Upper lobe of right lung (tissue), 1 donor: ENCODE measurements at regions not wholly inside any gene's neighbourhood (a gene's known extent, or its start where the extent isn't known, plus 50 kb on each side); places are given as distances from the start of the nearest gene placed in this dataset.
A peak's percentile ranks its signal among the peaks of the same experiment; 100 is the strongest.

Source experiments
- ATAC-seq: fragments of 200-7000 bp; cut with Tn5 transposase; one replicate; pipeline ENCODE4 v1.9.1; 2020; ENCODE audit warnings: mild to moderate bottlenecking, moderate library complexity
- DNase-seq: peaks from one replicate; pipeline ENCODE4 v3.0.0-alpha.2; 2020
- H3K27ac ChIP-seq: fragments of 200-600 bp; one replicate; pipeline ENCODE4 v1.8.0; 2022
- H3K27me3 ChIP-seq: fragments of 200-600 bp; one replicate; pipeline ENCODE4 v1.8.0; 2022; ENCODE audit warnings: mild to moderate bottlenecking
- H3K36me3 ChIP-seq: fragments of 200-600 bp; one replicate; pipeline ENCODE4 v1.8.0; 2022
- H3K4me1 ChIP-seq: fragments of 200-600 bp; one replicate; pipeline ENCODE4 v1.8.0; 2022
- H3K4me3 ChIP-seq: fragments of 200-600 bp; one replicate; pipeline ENCODE4 v1.8.0; 2022; ENCODE audit warnings: mild to moderate bottlenecking
- H3K9me3 ChIP-seq: fragments of 200-600 bp; one replicate; pipeline ENCODE4 v1.8.0; 2022
- CTCF ChIP-seq: fragments of 200-600 bp; IDR thresholded peaks from one replicate; pipeline ENCODE4 v1.8.0; 2022; ENCODE audit warnings: antibody characterized with exemption
- intact Hi-C: fragments of 100-400 bp; cut with DNase I; formaldehyde crosslinking; loops from one replicate; pipeline ENCODE4 v1.11.0; 2022
- donor health status: DM: no; HTN: yes; CAD: no; lungs with severe emphysema.

- ATAC-seq (no peak), DNase-seq (peak; percentile 49)
- H3K27me3 ChIP-seq: no peaks in the 10 kb centered on the region
- intact Hi-C loops: no loop called here
- no peak overlapping the region for H3K4me3 ChIP-seq
- H3K9me3 ChIP-seq: no peaks in the 10 kb centered on the region
- no peak overlapping the region for H3K27ac ChIP-seq
- no peaks in the 10 kb centered on the region for H3K36me3 ChIP-seq
- peaks cover 24% of the 10 kb centered on the region for H3K4me1 ChIP-seq
- no peak for TF ChIP-seq CTCF
Measured at GRCh38 chr5:172588380-172588779, 52.7 kb upstream of the NEURL1B start.

DNA sequence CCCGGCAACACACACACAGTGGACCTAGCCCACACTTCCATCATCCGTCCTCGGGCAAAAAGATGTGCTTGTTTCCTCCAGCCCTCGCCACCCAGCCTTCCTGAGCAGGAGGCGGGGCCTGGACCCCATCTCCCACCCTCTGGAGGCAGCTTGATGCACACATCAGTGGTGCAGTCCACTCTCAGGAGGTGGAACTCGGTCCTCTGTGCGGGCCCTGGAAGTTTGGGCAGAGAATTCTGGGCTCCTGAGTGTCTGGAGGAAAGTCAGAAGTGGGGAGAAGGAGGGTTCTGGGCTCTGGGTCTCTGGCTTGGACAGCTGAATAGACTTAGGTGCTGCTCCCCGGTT lies 54.0 kb upstream of the NEURL1B start:
- TF ChIP-seq CTCF: no peak
- H3K27me3 ChIP-seq: no peaks in the 10 kb centered on the region
- H3K27ac ChIP-seq: no peak overlapping the region
- ATAC-seq: no peak
- no peaks in the 10 kb centered on the region for H3K9me3 ChIP-seq
- H3K36me3 ChIP-seq: no peaks in the 10 kb centered on the region
- intact Hi-C loops: no loop called here
- DNase-seq: peak; percentile 39
- H3K4me1 ChIP-seq: peaks cover 27% of the 10 kb centered on the region
- H3K4me3 ChIP-seq: no peak overlapping the region

GRCh38 chr5:172586125-172587060 lies 54.7 kb upstream of the NEURL1B start:
- H3K9me3 ChIP-seq: no peaks in the 10 kb centered on the region
- no peak overlapping the region for H3K27ac ChIP-seq
- intact Hi-C loops: no loop called here
- DNase-seq (peak; percentile 48), ATAC-seq (no peak)
- H3K4me3 ChIP-seq: no peak overlapping the region
- peaks cover 27% of the 10 kb centered on the region for H3K4me1 ChIP-seq
- no peak for TF ChIP-seq CTCF
- H3K27me3 ChIP-seq: no peaks in the 10 kb centered on the region
- H3K36me3 ChIP-seq: no peaks in the 10 kb centered on the region

DNA sequence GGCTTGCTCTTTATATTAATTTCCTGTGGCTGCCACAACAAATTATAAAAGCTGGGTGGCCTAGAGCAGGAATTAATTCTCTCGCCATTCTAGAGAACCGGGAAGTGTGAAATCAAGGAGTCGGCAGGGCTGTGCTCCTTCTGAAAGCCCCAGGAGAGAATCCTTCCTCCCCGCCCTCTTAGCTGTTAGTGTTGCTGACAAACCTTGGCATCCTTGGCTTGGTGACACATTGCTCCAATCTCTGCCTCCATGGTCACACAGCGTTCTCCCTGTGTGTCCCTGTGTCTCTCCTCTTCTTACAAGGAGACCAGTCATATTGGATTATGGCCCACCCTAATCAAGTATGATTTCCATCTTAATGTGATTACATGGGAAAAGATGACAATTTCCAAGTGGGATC lies 55.9 kb upstream of the NEURL1B start:
- Histone ChIP-seq H3K27me3 (no peaks in the 10 kb centered on the region), H3K27ac (peak overlapping the region; percentile 79), H3K9me3 (no peaks in the 10 kb centered on the region), H3K4me1 (peaks cover 27% of the 10 kb centered on the region), H3K4me3 (no peak overlapping the region), H3K36me3 (no peaks in the 10 kb centered on the region)
- intact Hi-C loops: no loop called here
- ATAC-seq (no peak), DNase-seq (no peak)
- no peak for TF ChIP-seq CTCF

DNA sequence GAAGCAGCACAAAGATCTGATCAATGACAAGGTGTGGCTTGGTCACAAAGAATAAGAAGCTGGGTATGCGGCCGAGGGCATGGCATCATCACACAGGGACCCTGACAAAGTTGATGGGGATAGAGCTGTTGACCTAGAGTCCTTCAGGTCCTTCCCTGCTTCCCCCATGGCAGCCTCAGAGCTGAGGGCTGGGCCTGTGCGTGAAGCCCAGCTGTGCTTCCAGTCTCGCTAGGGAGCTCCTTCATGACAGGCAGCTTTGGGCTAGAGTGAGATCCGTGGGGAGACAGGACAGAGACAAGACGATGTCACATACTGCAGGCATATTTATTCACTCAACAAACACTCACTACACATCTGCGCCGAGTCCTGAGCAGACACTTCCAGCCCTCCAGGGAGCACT lies 56.4 kb upstream of the NEURL1B start:
- intact Hi-C loops: no loop called here
- Histone ChIP-seq H3K27me3 (no peaks in the 10 kb centered on the region), H3K4me1 (peaks cover 27% of the 10 kb centered on the region), H3K9me3 (no peaks in the 10 kb centered on the region), H3K4me3 (no peak overlapping the region), H3K27ac (peak overlapping the region; percentile 79), H3K36me3 (no peaks in the 10 kb centered on the region)
- peak; percentile 3 for ATAC-seq
- no peak for TF ChIP-seq CTCF
- peak; percentile 51 for DNase-seq
